ENCODE measurements at regions not wholly inside any gene's neighbourhood (a gene's known extent, or its start where the extent isn't known, plus 50 kb on each side); places are given as distances from the start of the nearest gene placed in this dataset.
"Not testable (repeated sequence)": the region's sequence is repeated elsewhere in the genome, so short reads cannot be mapped to it uniquely, and the experiment has no call there.

DNA sequence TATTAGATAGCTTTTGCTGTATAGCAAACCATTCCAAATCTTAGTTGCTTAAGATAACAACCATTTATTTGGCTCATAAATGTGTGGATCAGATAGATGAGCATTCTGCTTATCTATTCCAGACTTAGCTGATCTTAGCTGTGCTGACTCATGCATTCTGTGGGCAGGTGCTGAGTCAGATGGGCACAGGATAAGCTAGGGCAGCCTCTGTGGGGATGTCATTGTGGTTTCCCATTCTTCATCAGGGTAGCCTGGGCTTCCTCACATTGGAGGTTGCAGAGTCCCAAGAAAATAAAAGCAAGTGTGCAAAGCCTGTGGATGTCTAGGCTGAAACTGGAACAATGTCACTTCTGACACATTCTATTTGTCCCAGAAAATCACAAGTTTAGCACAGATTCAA lies 917.0 kb downstream of the TYW1 start:
- Histone ChIP-seq H3K4me2 (no peak overlapping the region), H3K4me1 (ENCODE audit: low read depth, poor library complexity, severe bottlenecking) (peaks cover 2% of the 10 kb centered on the region), H3K36me3 (ENCODE audit: insufficient read depth) (no peaks in the 10 kb centered on the region), H3K27me3 (ENCODE audit: insufficient read depth, low read depth) (no peaks in the 10 kb centered on the region), H3K79me2 (ENCODE audit: insufficient read depth, low read depth) (no peaks in the 10 kb centered on the region), H3K27ac (no peak overlapping the region), H2AFZ (ENCODE audit: low read depth) (no peak overlapping the region), H3K9ac (no peak overlapping the region), H3K4me3 (IDR thresholded peaks at IDR 0.05; ENCODE audit: insufficient read depth, low read depth, low read length) (no peak overlapping the region), H4K20me1 (ENCODE audit: insufficient read depth) (no peaks in the 10 kb centered on the region)
- TF ChIP-seq, protein P1, sequence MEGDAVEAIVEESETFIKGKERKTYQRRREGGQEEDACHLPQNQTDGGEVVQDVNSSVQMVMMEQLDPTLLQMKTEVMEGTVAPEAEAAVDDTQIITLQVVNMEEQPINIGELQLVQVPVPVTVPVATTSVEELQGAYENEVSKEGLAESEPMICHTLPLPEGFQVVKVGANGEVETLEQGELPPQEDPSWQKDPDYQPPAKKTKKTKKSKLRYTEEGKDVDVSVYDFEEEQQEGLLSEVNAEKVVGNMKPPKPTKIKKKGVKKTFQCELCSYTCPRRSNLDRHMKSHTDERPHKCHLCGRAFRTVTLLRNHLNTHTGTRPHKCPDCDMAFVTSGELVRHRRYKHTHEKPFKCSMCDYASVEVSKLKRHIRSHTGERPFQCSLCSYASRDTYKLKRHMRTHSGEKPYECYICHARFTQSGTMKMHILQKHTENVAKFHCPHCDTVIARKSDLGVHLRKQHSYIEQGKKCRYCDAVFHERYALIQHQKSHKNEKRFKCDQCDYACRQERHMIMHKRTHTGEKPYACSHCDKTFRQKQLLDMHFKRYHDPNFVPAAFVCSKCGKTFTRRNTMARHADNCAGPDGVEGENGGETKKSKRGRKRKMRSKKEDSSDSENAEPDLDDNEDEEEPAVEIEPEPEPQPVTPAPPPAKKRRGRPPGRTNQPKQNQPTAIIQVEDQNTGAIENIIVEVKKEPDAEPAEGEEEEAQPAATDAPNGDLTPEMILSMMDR (conservative IDR thresholded peaks at IDR 0.05; ENCODE audit: low read depth, low read length) = no peak

DNA sequence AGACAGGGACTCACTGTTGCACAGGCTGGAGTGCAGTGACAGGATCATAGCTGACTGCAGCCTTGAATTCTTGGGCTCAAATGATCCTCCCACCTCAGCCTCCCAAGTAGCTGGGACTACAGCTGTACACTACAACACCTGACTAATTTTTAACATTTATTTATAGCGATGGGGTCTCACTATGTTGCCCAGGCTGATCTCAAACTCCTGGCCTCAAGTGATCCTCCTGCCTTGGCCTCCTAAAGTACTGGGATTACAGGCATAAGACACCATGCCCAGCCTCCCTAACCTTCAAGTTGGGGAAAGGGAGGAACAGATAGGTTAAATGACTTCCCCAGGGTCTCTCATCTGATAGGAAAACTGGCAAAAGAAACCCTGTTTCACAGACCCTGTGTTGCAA lies 919.5 kb downstream of the TYW1 start:
- H3K4me3 ChIP-seq (IDR thresholded peaks at IDR 0.05; ENCODE audit: insufficient read depth, low read depth, low read length); H3K4me2 ChIP-seq; H3K9ac ChIP-seq; H3K27me3 ChIP-seq (ENCODE audit: insufficient read depth, low read depth); H3K79me2 ChIP-seq (ENCODE audit: insufficient read depth, low read depth); H3K27ac ChIP-seq; H3K4me1 ChIP-seq (ENCODE audit: low read depth, poor library complexity, severe bottlenecking); H3K36me3 ChIP-seq (ENCODE audit: insufficient read depth); H2AFZ ChIP-seq (ENCODE audit: low read depth); H4K20me1 ChIP-seq (ENCODE audit: insufficient read depth): not testable (repeated sequence)

DNA sequence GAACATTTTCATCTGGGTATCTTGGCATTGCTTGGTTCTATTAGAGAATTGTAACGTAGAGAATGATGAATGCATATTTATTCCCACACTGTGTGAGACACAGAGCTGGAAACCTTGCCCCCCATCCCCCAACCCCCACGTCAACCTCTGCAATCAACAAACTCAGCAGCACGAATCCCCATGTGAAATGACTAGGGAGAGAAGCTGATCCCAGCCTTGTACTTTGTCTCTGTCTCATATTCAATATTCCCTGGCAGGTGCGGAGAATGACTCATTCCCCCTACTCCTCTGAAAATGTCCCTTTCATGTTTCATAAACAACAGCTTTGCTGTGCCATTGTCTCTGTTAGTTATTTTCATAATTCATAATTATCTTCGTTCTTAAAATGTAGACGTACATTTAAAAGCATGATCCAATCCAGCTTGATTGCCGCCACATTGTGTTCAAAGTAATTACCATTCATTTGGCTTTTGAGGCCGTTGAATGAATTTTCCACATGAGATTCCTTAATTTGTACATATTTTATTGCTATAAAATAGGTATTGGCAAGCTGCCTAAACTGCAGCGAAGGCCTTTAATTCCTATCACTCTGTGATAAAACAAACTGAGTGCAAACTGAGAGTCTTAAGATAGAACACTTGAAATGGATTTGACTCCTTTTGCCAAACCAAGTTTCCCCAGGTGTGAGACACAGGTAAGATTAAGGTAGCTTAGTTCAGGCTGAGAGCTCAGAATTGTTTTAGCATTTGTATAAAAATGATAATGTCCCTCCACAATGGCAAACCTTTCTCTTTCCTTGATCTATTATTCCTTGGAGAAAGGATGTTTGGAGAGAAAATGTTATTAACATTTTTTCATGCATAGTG lies 920.2 kb downstream of the TYW1 start:
- Histone ChIP-seq H3K4me3 (IDR thresholded peaks at IDR 0.05; ENCODE audit: insufficient read depth, low read depth, low read length) (no peak overlapping the region), H3K4me1 (ENCODE audit: low read depth, poor library complexity, severe bottlenecking) (peaks cover 2% of the 10 kb centered on the region), H3K9ac (no peak overlapping the region), H2AFZ (ENCODE audit: low read depth) (no peak overlapping the region), H3K4me2 (no peak overlapping the region), H3K27me3 (ENCODE audit: insufficient read depth, low read depth) (no peaks in the 10 kb centered on the region), H3K27ac (no peak overlapping the region), H4K20me1 (ENCODE audit: insufficient read depth) (no peaks in the 10 kb centered on the region), H3K79me2 (ENCODE audit: insufficient read depth, low read depth) (no peaks in the 10 kb centered on the region), H3K36me3 (ENCODE audit: insufficient read depth) (no peaks in the 10 kb centered on the region)
- TF ChIP-seq, protein P1 (conservative IDR thresholded peaks at IDR 0.05; ENCODE audit: low read depth, low read length) = no peak

DNA sequence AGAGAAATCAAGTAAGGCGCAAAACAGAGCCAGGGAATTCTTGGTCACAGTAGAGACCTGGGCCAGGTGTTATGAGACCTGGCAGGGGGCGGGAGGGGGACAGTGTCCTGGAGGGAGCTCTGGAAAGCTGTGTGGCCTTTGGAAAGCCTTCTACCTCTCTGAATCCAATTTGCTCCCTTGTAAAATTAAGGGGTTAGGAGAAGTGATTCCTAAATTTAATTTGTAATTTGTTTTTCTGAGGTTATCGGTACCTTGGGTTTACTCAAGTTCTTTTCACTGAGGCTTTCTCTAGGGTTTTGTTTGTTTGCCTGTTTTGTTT lies 920.8 kb downstream of the TYW1 start:
- TF ChIP-seq, protein P1 (conservative IDR thresholded peaks at IDR 0.05; ENCODE audit: low read depth, low read length) = no peak
- Histone ChIP-seq H4K20me1 (ENCODE audit: insufficient read depth) (no peaks in the 10 kb centered on the region), H3K27me3 (ENCODE audit: insufficient read depth, low read depth) (no peaks in the 10 kb centered on the region), H3K9ac (no peak overlapping the region), H3K36me3 (ENCODE audit: insufficient read depth) (no peaks in the 10 kb centered on the region), H3K79me2 (ENCODE audit: insufficient read depth, low read depth) (no peaks in the 10 kb centered on the region), H3K4me3 (IDR thresholded peaks at IDR 0.05; ENCODE audit: insufficient read depth, low read depth, low read length) (no peak overlapping the region), H3K4me1 (ENCODE audit: low read depth, poor library complexity, severe bottlenecking) (peaks cover 2% of the 10 kb centered on the region), H2AFZ (ENCODE audit: low read depth) (no peak overlapping the region), H3K4me2 (no peak overlapping the region), H3K27ac (no peak overlapping the region)

DNA sequence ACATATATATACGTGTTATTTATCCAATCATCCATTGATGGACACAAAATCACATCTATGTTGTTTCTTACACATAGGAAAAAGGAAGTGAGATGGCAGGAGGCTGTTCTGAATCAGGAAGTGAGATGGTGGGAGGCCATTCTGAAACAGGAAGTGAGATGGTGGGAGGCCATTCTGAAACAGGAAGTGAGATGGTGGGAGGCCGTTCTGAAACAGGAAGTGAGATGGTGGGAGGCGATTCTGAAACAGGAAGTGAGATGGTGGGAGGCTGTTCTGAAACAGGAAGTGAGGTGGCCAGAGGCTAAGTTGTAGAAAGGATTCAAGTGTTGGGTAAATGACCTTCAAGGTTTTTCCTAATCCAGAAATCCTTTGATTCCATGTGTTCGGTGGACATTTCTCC lies 921.5 kb downstream of the TYW1 start:
- TF ChIP-seq, protein P1 (conservative IDR thresholded peaks at IDR 0.05; ENCODE audit: low read depth, low read length) = no peak
- Histone ChIP-seq H3K36me3 (ENCODE audit: insufficient read depth) (no peaks in the 10 kb centered on the region), H3K4me2 (no peak overlapping the region), H3K4me3 (IDR thresholded peaks at IDR 0.05; ENCODE audit: insufficient read depth, low read depth, low read length) (no peak overlapping the region), H3K4me1 (ENCODE audit: low read depth, poor library complexity, severe bottlenecking) (peaks cover 2% of the 10 kb centered on the region), H3K9ac (no peak overlapping the region), H3K27ac (no peak overlapping the region), H2AFZ (ENCODE audit: low read depth) (peak overlapping the region; percentile 45; the same call in 1 of the 2 replicates), H3K79me2 (ENCODE audit: insufficient read depth, low read depth) (no peaks in the 10 kb centered on the region), H3K27me3 (ENCODE audit: insufficient read depth, low read depth) (no peaks in the 10 kb centered on the region), H4K20me1 (ENCODE audit: insufficient read depth) (no peaks in the 10 kb centered on the region)
